ENCODE measurements at regions not wholly inside any gene's neighbourhood (a gene's known extent, or its start where the extent isn't known, plus 50 kb on each side); places are given as distances from the start of the nearest gene placed in this dataset.

- no peak for DNase-seq
Observed at GRCh38 chr1:187313115-187313514, 484.4 kb downstream of the PLA2G4A start.

DNA sequence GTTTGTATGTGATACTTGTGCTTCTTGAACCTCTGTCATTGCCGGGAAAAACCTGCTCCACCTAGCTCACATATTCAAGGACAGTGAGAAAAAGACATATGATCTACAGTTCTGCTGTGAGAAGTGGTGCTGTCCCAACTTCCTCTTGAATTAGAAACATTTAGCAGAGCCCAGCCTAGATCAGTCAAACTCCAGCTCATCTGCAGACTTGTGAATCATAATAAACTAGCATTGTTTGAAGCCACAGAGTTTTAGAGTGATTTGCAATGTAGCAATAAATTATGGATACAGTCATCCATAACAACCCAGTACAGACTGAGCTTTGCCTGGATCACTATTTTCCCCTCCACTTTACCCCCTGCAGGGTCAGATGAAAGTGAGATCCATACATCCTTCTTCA, 497.8 kb downstream of the PLA2G4A start:
- no peak for DNase-seq

DNA sequence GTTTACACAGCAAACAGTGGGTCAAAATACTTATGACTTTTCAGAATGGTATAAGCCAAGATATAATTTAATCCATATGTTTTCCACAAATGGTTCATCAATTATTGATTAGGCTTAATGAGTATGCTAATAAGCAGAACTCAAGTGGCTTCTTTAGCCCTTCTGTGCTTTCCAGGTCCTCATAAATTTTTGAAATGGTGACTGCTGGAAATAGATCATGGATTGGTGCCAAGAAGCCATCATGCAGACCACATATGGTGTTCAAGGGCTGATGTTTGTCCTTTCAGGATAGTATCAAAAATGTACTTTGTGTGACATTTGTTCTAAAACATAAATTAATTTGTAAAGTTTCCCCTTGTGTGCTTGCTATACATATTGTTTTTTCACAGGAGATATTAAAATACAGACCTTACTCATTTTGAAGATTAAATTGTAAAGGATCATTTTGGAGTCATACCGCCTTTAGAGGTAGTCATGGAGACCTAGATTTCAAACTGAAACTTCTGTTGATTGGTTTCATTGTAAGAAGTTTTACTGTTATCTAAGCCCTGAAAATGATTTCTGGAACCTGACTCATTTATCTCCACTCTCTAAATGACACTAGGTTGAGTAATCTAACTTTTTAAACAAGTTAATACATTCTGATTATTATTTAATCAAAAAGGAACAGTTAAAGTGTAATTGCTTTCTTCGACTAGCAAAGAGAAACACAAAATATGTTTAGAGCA, 507.9 kb downstream of the PLA2G4A start:
- no peak for DNase-seq

GRCh38 chr1:187338762-187339412, 510.1 kb downstream of the PLA2G4A start:
- no peak for DNase-seq

DNA sequence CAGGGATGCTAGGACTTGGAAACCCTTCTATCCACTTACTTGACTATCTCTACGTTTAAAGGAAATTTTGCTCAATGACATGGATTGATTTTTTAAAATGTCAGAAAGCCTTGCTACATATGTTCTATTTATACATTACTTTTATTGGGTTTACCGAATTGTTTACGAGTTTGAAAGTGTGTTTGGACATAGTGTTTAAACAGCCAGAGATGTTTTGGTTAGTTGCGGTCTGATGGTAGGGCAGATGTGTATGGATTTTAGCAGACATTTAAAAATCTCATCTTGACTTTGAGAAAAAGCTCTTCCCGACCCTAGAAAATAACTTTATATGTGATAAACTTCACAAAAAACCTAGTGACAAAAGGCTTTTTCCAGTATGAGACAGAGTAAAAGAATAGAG, 513.7 kb downstream of the PLA2G4A start:
- no peak for DNase-seq

DNA sequence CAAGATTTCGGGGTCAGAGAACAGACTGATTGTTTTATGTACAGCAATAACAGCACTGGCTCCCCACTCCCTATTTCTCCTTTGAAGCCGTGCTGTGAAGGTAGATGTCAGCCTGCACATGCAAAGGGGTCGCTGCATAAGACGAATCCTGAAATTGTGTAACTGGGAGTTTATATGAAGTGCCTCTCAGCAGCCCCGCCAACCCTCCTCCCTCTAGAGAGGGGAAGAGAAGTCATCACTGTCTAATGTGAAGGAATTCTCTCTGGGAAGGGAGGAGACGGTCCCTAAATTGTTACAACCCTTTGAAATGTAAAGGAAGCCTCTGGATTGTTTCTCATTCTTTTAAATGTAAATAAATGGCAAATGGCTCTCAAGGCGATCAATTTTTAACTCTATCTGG, 545.3 kb downstream of the PLA2G4A start:
- DNase-seq: no peak

DNA sequence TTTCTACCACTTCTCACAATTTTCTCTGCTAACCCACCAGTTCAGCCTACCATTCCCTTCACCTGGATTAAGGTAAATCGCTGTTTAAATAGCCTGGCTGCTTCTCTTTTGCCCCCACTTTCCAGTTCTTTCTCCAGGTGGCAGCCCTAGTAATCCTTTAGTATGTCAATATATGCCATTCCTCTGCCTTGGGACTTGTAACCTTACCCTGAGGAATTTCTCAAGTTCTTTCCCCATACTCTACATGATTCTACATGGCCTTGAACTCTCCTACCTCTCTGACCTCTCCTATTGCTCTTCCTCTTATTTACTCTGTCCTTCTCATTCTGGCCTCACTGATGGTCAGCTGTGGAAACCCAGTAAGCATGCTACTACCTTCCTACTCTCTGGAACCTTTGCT, 546.0 kb downstream of the PLA2G4A start:
- DNase-seq: no peak

DNA sequence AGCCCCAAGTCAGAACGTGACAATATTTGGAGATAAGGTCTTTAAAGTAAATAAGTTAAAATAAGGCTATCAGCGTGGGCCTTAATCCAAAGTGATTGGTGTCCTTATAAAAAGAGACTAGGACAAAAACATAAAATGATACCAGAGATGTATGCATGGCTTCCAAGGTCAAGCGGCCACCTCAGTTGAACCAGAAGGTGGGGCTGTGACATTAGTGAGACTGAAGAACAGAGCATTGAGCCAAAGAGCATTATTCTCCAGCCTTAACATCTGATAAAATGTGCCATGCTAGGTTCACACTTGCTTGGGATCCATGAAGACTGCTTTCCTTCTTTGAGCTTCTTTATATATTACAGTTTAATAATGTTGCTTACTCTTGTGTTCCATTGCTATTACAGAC, 554.6 kb downstream of the PLA2G4A start:
- no peak for DNase-seq

DNA sequence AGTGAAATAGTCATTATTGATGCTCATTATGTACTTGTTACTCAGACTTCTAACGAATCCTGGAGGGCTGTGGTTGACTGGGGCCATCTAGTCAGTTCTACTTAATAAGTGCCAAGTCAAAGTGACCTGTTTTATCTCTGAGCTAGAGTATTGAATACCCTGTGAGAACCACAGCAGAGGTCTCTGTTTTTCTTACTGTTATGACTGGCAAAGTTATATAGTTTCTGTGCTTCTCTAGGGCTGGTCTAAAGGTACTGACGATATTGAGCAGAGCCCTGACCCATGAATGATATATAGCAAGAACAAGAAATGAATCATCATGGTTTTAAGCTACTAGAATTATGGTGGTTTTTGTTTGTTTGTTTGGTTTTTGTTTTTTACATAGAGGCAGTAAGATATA, 555.8 kb downstream of the PLA2G4A start:
- no peak for DNase-seq

- DNase-seq: no peak
Observed at GRCh38 chr1:187390215-187390818, 561.6 kb downstream of the PLA2G4A start.

GRCh38 chr1:187396226-187396625, 567.5 kb downstream of the PLA2G4A start:
- no peak for DNase-seq

DNA sequence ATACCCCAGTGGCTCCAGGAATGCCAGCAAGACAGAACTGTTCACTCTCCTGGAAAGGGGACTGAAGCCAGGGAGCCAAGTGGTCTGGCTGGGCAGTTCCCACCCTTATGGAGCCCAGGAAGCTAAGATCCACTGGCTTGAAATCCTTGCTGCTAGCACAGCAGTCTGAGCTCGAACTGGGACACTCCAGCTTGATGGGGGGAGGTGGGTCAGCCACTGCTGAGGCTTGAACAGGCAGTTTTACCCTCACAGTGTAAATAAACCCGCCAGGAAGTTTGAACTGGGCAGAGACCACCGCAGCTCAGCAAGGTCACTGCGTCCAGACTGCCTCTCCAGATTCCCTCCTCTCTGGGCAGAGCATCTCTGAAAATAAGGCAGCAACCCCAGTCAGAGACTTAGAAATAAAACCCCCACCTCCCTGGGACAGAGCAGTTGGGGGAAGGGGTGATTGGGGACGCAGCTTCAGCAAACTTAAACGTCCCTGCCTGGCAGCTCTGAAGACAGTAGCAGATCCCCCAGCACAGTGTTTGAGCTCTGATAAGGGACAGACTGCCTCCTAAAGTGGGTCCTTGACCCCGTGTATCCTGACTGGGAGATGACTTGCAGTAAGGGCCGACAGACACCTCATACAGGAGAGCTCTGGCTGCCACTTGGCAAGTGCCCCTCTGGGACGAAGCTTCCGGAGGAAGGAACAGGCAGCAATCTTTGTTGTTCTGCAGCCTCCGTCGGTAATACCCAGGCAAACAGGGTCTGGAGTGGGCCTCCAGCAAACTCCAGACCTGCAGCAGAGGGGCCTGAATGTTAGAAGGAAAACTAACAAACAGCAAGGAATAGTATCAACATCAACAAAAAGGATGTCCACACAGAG, 568.4 kb downstream of the PLA2G4A start:
- DNase-seq: no peak

DNA sequence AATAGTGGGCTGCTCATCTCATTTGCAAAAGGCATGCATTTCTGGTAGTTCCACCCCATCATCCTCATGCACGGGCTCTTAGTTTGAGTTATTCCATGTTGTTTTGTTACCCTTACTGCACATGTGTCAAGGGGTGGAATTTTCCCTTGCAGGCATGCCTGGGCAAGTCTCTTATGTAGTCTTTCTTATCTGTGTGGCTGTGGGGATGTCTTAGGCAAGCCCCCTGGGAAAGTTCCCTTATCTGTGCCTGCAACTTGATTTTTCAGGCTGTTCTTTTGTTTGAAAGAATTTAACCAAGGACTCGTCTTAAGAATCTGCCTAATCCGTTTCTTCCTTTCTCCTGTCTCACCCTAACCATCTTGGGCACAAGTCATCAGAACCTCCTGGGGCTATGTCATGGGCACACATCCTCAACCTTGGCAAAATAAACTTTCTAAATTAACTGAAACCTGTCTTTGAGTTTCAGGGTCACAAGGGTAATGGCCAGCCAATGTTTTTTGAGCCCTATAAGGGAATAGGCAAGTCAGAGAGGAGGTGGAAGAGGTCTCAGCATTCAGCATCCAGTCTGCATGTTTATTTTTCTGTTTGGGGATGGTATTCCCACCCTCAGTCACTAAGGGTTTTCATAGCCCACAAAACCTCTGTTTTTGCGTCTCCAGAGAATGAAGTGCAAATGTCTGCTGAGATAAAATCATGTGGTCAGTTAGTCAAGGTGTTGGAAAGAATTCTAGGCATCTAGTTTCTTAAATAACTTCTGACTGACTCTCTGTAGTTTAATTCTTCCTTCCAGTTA, 579.7 kb downstream of the PLA2G4A start:
- DNase-seq: no peak

DNA sequence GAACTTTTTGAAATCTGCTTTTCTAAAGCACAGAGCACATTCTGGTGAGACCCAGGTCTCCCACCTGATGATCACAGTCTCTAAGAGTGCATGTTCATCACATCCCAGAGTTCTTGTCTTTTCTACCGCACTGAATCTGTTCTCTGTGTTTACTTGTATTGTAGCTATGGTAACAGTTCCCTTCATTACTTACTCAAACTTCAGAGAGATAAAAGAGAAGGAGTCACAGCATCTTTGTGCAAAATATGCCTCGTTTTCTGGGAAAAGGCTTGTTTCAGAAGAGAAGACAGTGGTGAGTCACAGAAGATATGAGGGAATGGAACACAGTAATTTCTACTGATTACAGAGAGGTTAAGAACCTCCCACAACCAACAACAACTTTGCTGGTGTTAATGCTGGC, 580.6 kb downstream of the PLA2G4A start:
- DNase-seq: no peak

DNA sequence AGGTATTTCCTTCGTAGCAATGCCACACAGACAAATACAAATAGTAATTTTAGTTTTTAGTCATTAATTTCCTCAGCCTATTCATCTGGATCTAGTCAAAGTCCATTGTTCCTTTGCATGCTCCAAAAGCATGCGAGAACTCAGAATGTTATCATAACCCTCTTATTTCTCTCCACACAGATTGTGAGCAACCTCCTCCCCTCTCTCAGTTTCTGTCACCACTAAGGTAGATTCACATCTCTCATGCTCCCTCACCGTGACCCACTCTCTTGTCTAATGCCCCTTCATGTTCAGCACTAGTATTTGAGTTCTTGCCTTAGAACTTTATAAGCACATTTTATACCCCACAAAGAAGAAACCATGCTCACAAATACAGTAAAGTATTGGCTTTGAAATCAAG, 582.4 kb downstream of the PLA2G4A start:
- no peak for DNase-seq

GRCh38 chr1:187413405-187414169, 584.8 kb downstream of the PLA2G4A start:
- DNase-seq: no peak

GRCh38 chr1:187415065-187415464, 586.3 kb downstream of the PLA2G4A start:
- DNase-seq: no peak

GRCh38 chr1:187417520-187417919, 588.8 kb downstream of the PLA2G4A start:
- no peak for DNase-seq

DNA sequence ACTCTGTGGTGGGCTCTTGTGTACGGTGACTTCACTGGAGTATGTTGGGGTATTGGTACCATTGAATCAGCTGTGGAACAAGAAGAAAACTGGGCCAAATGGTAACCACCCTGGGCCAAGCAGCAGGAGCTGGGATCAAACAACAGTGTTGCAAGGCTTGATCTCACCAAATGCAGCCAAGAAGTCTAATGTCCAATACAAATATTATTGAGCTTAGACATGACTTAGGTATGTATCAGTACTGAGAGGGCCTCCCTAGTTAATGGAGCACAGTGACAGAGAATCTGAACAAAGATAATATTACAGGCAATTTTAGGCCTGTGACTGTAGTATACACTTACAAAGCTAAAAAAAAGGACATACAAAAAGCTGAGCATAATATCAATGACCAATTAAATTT, 604.8 kb downstream of the PLA2G4A start:
- no peak for DNase-seq

DNA sequence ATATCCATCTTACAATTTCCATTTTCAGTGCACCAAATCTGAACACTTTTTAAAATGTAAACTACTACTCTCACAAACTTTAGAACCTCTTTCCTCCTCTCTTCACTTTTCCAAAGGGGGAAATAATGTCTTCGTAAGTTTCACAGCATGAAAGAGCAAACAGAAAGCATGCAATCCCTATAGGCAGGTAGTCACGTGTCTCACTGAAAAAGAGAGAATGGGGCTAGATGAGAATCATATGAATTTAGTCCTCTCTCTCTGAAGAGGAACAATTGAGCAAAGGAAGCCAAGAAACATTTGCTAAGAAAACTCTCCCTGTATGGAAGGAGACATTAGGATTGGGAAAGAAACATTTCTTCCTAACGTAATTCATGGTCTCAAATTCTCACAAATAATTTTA, 613.9 kb downstream of the PLA2G4A start:
- DNase-seq: no peak

DNA sequence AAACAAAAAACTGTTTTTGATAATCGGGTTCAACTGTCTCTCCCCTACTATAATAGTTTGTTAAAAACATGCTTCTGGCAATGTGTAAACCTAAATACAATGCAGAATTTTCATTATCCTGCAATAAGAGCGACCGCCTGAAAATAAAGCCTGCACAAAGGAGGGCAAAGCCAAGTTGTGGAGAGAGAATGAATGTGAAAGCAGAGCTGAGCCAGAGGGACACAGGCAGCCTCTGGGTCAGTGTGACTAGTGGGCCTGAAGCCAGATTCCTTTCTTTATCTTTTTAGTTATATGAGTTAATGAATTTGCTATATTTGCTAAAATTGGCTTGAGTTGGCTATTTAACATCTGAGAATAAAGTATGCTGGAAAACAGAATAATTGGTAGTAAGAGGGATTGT, 615.2 kb downstream of the PLA2G4A start:
- no peak for DNase-seq

GRCh38 chr1:187445066-187445465, 616.3 kb downstream of the PLA2G4A start:
- DNase-seq: no peak

All from activated CD4-positive, CD25-positive, alpha-beta regulatory T cell treated with anti-CD3 and anti-CD28 coated beads, Interleukin-2, amount 50 U/mL, for 72 hours (primary cell).